Thyroid gland (tissue), 4 donors: ENCODE measurements at regions not wholly inside any gene's neighbourhood (a gene's known extent, or its start where the extent isn't known, plus 50 kb on each side); places are given as distances from the start of the nearest gene placed in this dataset.

Source experiments
- CTCF ChIP-seq, 6 experiments: fragments of 200-600 bp in 3 of 6; fragments of 450-650 bp in 3 of 6; sonication (generic) in 3 of 6; IDR thresholded peaks; one replicate each; pipeline ENCODE4 v1.5.1; 2016 to 2019; ENCODE audit warnings: antibody characterized with exemption in 6 of 6, mild to moderate bottlenecking in 2 of 6, inconsistent platforms in 1 of 6, moderate library complexity in 1 of 6
- POLR2A ChIP-seq, 2 donors: fragments of 450-650 bp; IDR thresholded peaks; one replicate each; pipeline ENCODE4 v1.6.1; 2017; ENCODE audit warnings: antibody characterized with exemption in 2 of 2, mild to moderate bottlenecking in 2 of 2, moderate library complexity in 1 of 2

GRCh38 chr7:3107228-3107763, 63.6 kb upstream of the CARD11 start:
- TF ChIP-seq CTCF (IDR thresholded peaks at IDR 0.05) (no peak), POLR2A (IDR thresholded peaks at IDR 0.05) (no peak)
